ENCODE measurements at regions not wholly inside any gene's neighbourhood (a gene's known extent, or its start where the extent isn't known, plus 50 kb on each side); places are given as distances from the start of the nearest gene placed in this dataset.

GRCh38 chr1:95368178-95368577, 134.2 kb downstream of the RWDD3 start:
- TF ChIP-seq, protein P1, sequence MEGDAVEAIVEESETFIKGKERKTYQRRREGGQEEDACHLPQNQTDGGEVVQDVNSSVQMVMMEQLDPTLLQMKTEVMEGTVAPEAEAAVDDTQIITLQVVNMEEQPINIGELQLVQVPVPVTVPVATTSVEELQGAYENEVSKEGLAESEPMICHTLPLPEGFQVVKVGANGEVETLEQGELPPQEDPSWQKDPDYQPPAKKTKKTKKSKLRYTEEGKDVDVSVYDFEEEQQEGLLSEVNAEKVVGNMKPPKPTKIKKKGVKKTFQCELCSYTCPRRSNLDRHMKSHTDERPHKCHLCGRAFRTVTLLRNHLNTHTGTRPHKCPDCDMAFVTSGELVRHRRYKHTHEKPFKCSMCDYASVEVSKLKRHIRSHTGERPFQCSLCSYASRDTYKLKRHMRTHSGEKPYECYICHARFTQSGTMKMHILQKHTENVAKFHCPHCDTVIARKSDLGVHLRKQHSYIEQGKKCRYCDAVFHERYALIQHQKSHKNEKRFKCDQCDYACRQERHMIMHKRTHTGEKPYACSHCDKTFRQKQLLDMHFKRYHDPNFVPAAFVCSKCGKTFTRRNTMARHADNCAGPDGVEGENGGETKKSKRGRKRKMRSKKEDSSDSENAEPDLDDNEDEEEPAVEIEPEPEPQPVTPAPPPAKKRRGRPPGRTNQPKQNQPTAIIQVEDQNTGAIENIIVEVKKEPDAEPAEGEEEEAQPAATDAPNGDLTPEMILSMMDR (IDR thresholded peaks at IDR 0.05; ENCODE audit: borderline replicate concordance, insufficient read depth, low read depth, low read length), result no peak
- H3K4me3 ChIP-seq (ENCODE audit: low read depth, low read length), result no peak overlapping the region

DNA sequence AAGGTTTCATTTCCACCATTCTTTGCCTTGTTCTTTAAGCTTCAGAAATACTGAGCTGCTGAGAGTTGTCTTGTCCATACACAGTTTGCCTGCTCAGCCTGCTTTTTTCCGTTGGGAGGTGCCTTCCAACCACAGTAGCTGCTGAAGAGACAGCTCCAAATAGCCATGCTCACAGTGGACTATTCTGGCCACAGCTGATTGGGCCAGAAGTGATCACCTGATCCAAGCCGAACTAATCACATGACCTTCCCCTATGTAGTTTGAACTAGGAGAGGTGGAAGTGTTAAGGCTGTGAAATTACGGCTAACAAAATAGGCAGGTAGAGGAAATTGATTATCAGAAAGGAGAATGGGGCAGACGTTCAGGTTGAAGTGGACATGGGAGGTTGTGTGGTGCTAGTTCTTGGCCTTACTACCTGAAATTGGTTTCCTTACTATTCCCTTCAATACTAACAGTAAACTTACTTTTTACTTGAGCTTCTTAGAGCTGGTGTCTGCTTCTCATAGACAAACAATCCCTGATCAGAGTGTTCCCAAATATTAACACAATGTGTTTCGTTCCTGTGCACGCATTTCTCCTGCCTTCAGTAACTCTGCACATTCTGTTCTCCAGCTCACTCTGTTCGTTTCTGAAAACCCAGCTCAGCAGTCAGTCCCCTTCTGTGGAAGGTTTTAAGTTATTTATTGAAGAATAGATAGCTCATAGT, 136.1 kb downstream of the RWDD3 start:
- H3K4me3 ChIP-seq (ENCODE audit: low read depth, low read length), result no peak overlapping the region
- TF ChIP-seq, protein P1 (IDR thresholded peaks at IDR 0.05; ENCODE audit: borderline replicate concordance, insufficient read depth, low read depth, low read length), result no peak

GRCh38 chr1:95370691-95371562, 136.9 kb downstream of the RWDD3 start:
- no peak overlapping the region for H3K4me3 ChIP-seq (ENCODE audit: low read depth, low read length)
- TF ChIP-seq, protein P1 (IDR thresholded peaks at IDR 0.05; ENCODE audit: borderline replicate concordance, insufficient read depth, low read depth, low read length), result no peak

GRCh38 chr1:95371666-95372282, 137.8 kb downstream of the RWDD3 start:
- H3K4me3 ChIP-seq (ENCODE audit: low read depth, low read length), result no peak overlapping the region
- TF ChIP-seq, protein P1 (IDR thresholded peaks at IDR 0.05; ENCODE audit: borderline replicate concordance, insufficient read depth, low read depth, low read length), result no peak

- TF ChIP-seq, protein P1 (IDR thresholded peaks at IDR 0.05; ENCODE audit: borderline replicate concordance, insufficient read depth, low read depth, low read length), result no peak
These were observed 141.2 kb downstream of the RWDD3 start for GRCh38 chr1:95375174-95375573.

DNA sequence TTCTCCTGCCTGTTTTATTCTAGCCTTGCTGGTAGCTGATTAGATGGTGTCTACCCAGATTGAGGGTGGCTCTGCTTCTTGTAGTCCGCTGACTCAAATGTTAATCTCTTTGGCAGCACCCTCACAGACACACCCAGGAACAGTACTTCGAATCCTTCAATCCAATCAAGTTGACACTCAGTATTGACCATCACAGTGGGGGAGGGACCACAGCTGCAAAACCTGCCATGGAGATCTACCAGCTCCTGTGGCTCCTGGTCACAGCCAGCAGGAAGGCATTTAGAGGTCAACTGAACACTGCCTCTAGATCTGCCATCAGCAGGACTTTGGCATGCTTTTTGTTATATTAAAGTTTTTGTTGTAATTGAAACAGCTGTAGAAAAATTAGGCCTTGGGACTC, 146.9 kb downstream of the RWDD3 start:
- TF ChIP-seq, protein P1 (IDR thresholded peaks at IDR 0.05; ENCODE audit: borderline replicate concordance, insufficient read depth, low read depth, low read length), result no peak
- no peak overlapping the region for H3K4me3 ChIP-seq (ENCODE audit: low read depth, low read length)

More at GRCh38 chr1:95375174-95375573, 141.2 kb downstream of the RWDD3 start:
- H3K4me3 ChIP-seq (ENCODE audit: low read depth, low read length), result no peak overlapping the region
